Stimulated activated memory B cell treated with anti-CD40 and anti-IgM and Interleukin-4, amounts not matched to agents 10 μg/mL and 1 μg/mL and 100 μg/mL, for 72 hours (primary cell): ENCODE measurements at regions not wholly inside any gene's neighbourhood (a gene's known extent, or its start where the extent isn't known, plus 50 kb on each side); places are given as distances from the start of the nearest gene placed in this dataset.
"Not testable (repeated sequence)": the region's sequence is repeated elsewhere in the genome, so short reads cannot be mapped to it uniquely, and the experiment has no call there.

Experiments used
- ATAC-seq: fragments of 150-1000 bp; cut with Tn5 transposase; 2 replicates; pipeline ENCODE4 v1.10.0; 2021
- H3K27ac Mint-ChIP-seq: one replicate; pipeline ENCODE4 v1.8.0; 2022; ENCODE audit warnings: mild to moderate bottlenecking, mixed read lengths
- H3K27me3 Mint-ChIP-seq: one replicate; pipeline ENCODE4 v1.8.0; 2022; ENCODE audit warnings: mixed read lengths
- H3K36me3 Mint-ChIP-seq: one replicate; pipeline ENCODE4 v1.8.0; 2022; ENCODE audit warnings: mixed read lengths
- H3K4me1 Mint-ChIP-seq: one replicate; pipeline ENCODE4 v1.8.0; 2022; ENCODE audit warnings: mixed read lengths
- H3K4me3 Mint-ChIP-seq: one replicate; pipeline ENCODE4 v1.8.0; 2022; ENCODE audit warnings: mild to moderate bottlenecking, moderate library complexity, mixed read lengths
- H3K9me3 Mint-ChIP-seq: one replicate; pipeline ENCODE4 v1.8.0; 2022; ENCODE audit warnings: mixed read lengths

DNA sequence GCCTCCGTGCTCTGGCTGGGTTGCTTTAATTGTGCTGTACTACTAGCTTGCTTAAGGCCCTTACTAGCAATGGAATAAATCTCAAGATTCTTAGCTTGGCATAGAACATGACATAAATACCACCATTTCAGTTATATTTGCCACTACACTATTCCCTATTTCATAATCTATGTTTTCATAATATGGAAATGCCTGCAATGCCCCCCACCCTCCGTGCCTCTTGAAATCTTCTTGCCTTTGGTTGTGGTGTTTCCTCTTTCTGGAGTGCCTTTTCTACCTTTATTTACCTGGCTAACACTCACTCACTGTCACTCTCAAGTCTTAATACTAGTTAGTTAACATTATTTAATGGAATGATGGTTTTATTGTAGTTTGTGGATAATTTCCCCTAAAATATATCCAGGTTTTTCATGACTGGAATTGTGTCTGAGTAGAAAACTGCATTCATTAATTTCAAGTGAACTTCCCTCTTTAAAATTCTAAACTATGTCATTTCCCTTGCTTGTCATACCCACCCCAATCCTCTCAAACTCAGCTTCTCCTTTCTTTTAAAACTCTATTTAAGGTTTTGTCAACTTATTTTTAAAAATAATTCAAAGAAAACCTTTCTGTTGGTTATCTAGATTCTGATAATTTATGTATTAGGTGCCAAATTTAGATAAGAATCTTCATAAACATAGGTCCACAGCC, 521.7 kb upstream of the DAB2 start:
- Mint-ChIP-seq H3K36me3 (no peaks in the 10 kb centered on the region), H3K4me3 (no peak overlapping the region), H3K27me3 (no peaks in the 10 kb centered on the region), H3K4me1 (peaks cover 6% of the 10 kb centered on the region), H3K9me3 (no peaks in the 10 kb centered on the region), H3K27ac (no peak overlapping the region)
- no peak for ATAC-seq

DNA sequence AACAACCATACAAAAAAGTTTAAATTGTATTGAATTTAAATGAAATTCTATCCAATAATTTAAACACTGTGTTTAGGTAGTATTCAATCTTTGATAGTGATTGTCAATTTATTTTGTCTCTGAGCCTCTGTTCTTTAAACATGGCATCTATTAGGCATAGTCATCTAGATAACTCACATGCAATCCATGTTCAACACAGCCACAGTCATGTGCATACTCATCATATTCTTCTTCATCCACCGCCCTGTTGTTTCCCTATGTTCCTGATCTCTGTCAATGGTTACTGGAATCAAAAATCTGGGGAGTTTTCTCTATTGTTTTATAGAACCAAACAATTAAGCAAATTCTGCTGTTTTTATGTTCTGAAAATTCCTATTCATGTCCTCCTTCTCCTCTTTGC, 521.1 kb upstream of the DAB2 start:
- no peak for ATAC-seq
- no peak overlapping the region for H3K27ac Mint-ChIP-seq
- peaks cover 6% of the 10 kb centered on the region for H3K4me1 Mint-ChIP-seq
- H3K4me3 Mint-ChIP-seq, result no peak overlapping the region
- H3K27me3 Mint-ChIP-seq, result no peaks in the 10 kb centered on the region
- H3K36me3 Mint-ChIP-seq, result no peaks in the 10 kb centered on the region
- H3K9me3 Mint-ChIP-seq, result no peaks in the 10 kb centered on the region

GRCh38 chr5:39943811-39944210, 519.0 kb upstream of the DAB2 start:
- Mint-ChIP-seq H3K27me3 (no peaks in the 10 kb centered on the region), H3K4me3 (no peak overlapping the region), H3K36me3 (no peaks in the 10 kb centered on the region), H3K27ac (no peak overlapping the region), H3K4me1 (peaks cover under 1% of the 10 kb centered on the region), H3K9me3 (no peaks in the 10 kb centered on the region)
- no peak for ATAC-seq

DNA sequence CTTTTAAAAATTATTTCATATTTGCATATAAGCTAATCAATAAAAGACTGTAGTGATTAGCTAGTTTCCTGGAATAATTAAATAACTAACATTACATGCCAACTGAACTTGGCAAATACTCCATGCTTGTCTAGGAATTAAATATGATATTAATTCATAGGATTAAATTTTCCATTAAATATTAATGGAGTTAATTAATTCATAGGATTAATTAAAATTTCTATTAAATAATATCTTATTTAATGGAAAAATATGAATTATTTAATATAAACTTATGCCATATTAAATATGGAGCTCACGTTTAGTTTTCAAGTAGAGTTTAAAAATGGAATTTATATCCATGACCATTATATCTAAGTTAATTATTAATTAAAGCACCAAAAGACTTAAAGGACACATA, 517.8 kb upstream of the DAB2 start:
- Mint-ChIP-seq H3K36me3 (no peaks in the 10 kb centered on the region), H3K4me3 (no peak overlapping the region)

DNA sequence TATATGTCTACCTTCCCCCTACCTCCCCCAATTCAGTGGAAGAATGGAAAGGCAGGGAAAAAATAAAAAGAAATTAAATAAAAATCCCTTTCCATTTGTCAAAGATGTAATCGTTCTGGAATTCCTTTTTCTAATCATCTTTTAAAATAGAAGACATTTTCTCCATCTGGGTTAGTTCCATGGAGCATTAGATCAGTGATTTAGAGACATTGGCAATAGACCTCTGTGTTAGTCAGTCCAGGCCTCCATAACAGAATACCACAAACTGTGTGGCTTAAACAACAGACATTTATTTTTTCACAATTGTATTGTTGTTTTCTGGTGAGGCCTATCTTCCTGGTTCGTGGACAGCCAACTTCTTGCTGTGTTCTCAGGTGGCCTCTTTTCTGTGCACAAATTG, 516.6 kb upstream of the DAB2 start:
- no peak overlapping the region for H3K4me3 Mint-ChIP-seq
- no peak overlapping the region for H3K27ac Mint-ChIP-seq
- no peak for ATAC-seq
- no peaks in the 10 kb centered on the region for H3K36me3 Mint-ChIP-seq
- H3K9me3 Mint-ChIP-seq, result no peaks in the 10 kb centered on the region
- no peaks in the 10 kb centered on the region for H3K4me1 Mint-ChIP-seq
- H3K27me3 Mint-ChIP-seq, result no peaks in the 10 kb centered on the region

More for the DNA sequence above, 517.8 kb upstream of the DAB2 start:
- H3K27ac Mint-ChIP-seq, result no peak overlapping the region
- no peak for ATAC-seq
- no peaks in the 10 kb centered on the region for H3K27me3 Mint-ChIP-seq
- H3K9me3 Mint-ChIP-seq, result no peaks in the 10 kb centered on the region
- H3K4me1 Mint-ChIP-seq, result no peaks in the 10 kb centered on the region

DNA sequence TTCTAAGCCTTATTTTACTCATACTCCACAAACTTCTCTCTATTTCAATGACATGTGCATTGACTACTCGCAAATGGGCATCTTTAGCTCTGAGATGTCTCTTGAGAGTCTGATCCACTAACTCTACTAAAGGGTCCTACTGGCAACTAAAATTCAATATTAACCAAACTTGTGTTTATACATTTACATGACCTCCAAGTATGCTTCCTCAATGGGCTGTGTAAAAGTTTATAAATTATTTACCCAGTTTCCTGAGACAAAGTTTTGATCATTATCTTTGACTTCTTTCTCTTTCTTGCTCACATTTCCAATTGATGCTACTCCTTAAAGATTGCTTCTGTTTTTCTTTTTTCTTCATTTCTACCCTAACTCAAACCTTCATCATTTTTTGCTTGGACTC, 510.1 kb upstream of the DAB2 start:
- H3K4me3 Mint-ChIP-seq, result no peak overlapping the region
- H3K27ac Mint-ChIP-seq, result no peak overlapping the region
- no peaks in the 10 kb centered on the region for H3K36me3 Mint-ChIP-seq
- H3K4me1 Mint-ChIP-seq, result no peaks in the 10 kb centered on the region
- no peak for ATAC-seq
- no peaks in the 10 kb centered on the region for H3K9me3 Mint-ChIP-seq
- peaks cover 10% of the 10 kb centered on the region for H3K27me3 Mint-ChIP-seq

DNA sequence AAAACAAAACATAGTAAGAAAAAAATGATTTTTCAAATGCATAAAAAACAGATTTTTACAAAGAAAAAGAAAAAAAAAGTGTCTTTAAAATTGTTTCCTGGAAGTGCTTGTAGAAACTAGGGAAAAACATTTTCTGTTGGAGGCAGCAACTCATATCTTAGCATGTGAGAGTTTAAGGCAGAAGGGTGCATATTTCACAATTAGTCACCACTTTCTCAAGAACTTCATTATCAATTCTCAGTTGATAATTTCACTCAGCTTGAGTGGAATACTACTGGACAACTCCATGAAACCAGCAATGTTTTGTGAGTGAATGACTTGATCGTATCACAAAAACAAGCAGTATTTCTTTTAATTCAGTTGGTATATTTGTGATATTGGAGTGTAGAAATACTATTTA, 508.3 kb upstream of the DAB2 start:
- Mint-ChIP-seq H3K27ac (no peak overlapping the region), H3K36me3 (no peaks in the 10 kb centered on the region), H3K4me3 (no peak overlapping the region), H3K9me3 (no peaks in the 10 kb centered on the region), H3K4me1 (no peaks in the 10 kb centered on the region), H3K27me3 (peaks cover 10% of the 10 kb centered on the region)
- ATAC-seq, result no peak

DNA sequence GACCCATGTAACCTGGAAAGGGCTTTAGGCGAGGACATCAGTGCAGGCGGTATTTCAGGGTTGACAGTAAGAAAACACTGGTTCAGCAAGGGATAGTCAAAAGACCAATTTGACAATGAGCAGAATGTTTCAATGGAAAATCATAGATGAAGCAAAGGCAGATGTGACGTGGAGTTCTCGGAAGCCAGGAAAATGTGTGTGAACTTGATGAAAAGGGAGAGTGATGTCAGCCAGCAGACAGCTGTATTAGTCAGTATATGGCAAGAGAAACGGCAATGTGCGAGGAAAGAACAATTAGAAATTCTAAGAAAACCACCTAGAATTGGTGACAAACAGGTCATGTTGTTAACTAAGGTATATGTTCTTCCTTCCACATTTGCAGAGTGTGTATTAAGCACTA, 503.9 kb upstream of the DAB2 start:
- H3K27ac Mint-ChIP-seq, result no peak overlapping the region
- peaks cover 19% of the 10 kb centered on the region for H3K27me3 Mint-ChIP-seq
- H3K9me3 Mint-ChIP-seq, result no peaks in the 10 kb centered on the region
- no peaks in the 10 kb centered on the region for H3K36me3 Mint-ChIP-seq
- no peak overlapping the region for H3K4me3 Mint-ChIP-seq
- no peaks in the 10 kb centered on the region for H3K4me1 Mint-ChIP-seq
- ATAC-seq, result no peak

DNA sequence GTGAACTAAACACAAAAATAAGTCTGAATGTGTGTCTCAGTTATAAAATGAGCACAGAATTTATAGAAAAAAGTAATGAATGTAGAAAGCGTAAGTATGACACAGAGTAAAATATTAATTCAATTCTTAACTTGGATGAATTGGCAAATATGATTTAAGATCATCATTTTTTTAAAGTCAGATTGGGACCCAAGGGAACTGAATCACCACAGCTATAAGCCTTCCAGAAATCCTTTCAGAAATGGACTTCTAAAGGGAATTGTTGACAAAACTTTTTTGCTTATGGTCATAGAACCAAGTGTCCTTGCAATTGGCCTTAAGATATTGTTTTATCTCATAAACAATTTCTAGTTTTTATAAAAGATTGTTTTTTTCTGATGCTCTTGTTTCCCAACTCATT, 495.1 kb upstream of the DAB2 start:
- no peaks in the 10 kb centered on the region for H3K9me3 Mint-ChIP-seq
- no peak for ATAC-seq
- H3K27me3 Mint-ChIP-seq, result no peaks in the 10 kb centered on the region
- no peaks in the 10 kb centered on the region for H3K36me3 Mint-ChIP-seq
- H3K27ac Mint-ChIP-seq, result no peak overlapping the region
- no peak overlapping the region for H3K4me3 Mint-ChIP-seq
- no peaks in the 10 kb centered on the region for H3K4me1 Mint-ChIP-seq

DNA sequence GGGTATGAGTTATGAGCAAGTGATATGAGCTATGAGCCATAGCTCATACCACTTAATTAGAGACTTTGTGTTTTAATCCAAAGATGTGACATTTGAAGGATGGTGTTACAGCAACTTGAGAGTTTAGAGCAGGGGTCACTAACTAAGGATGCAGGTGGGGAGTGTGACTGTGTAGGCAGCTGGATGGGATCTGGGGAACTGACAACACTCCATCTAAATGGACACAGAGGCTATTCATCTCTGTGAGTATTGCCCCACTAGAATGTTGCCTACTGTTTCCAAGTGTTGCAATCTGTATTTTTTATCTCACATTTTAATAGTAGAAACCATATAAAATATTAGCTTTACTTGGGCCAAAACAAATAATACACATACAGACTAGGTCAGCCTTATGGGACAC, 488.1 kb upstream of the DAB2 start:
- H3K4me1 Mint-ChIP-seq, result no peaks in the 10 kb centered on the region
- ATAC-seq, result no peak
- no peaks in the 10 kb centered on the region for H3K36me3 Mint-ChIP-seq
- H3K9me3 Mint-ChIP-seq, result peaks cover 5% of the 10 kb centered on the region
- no peak overlapping the region for H3K27ac Mint-ChIP-seq
- H3K4me3 Mint-ChIP-seq, result no peak overlapping the region
- H3K27me3 Mint-ChIP-seq, result no peaks in the 10 kb centered on the region

- not testable (repeated sequence) for H3K27ac Mint-ChIP-seq, H3K36me3 Mint-ChIP-seq, H3K4me1 Mint-ChIP-seq, ATAC-seq, H3K9me3 Mint-ChIP-seq, H3K4me3 Mint-ChIP-seq
- peaks cover 18% of the 10 kb centered on the region for H3K27me3 Mint-ChIP-seq
Observed at GRCh38 chr5:39907267-39907951, 482.6 kb upstream of the DAB2 start.

- H3K9me3 Mint-ChIP-seq, result peaks cover 5% of the 10 kb centered on the region
- no peaks in the 10 kb centered on the region for H3K36me3 Mint-ChIP-seq
- ATAC-seq, result no peak
- no peak overlapping the region for H3K27ac Mint-ChIP-seq
- H3K27me3 Mint-ChIP-seq, result peaks cover 18% of the 10 kb centered on the region
- no peak overlapping the region for H3K4me3 Mint-ChIP-seq
- H3K4me1 Mint-ChIP-seq, result no peaks in the 10 kb centered on the region
Observed at GRCh38 chr5:39906146-39906545, 481.4 kb upstream of the DAB2 start.

DNA sequence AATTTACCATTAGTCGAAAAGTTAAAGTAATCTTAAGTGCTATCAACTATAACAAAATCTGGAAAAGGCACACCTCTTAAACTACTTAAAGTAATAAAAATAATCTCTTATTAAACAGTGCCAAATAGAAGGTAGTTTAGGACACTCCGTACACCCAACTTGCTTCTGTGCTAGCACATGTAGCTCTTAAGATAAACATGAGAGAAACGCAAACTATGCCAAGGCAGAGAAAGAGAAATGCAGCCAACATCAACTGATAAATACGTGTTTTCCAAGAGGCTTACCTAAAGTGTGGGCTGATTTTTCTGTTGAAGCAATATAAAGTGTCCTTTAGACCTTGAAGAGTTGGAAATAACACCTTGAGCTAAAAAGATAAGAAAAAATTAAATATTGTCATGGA, 480.6 kb upstream of the DAB2 start:
- Mint-ChIP-seq H3K27ac (no peak overlapping the region), H3K4me3 (no peak overlapping the region), H3K27me3 (peaks cover 18% of the 10 kb centered on the region), H3K4me1 (no peaks in the 10 kb centered on the region), H3K36me3 (no peaks in the 10 kb centered on the region), H3K9me3 (peaks cover 5% of the 10 kb centered on the region)
- ATAC-seq, result no peak

GRCh38 chr5:39902626-39903025, 477.8 kb upstream of the DAB2 start:
- ATAC-seq, result no peak
- no peaks in the 10 kb centered on the region for H3K36me3 Mint-ChIP-seq
- no peaks in the 10 kb centered on the region for H3K9me3 Mint-ChIP-seq
- H3K4me1 Mint-ChIP-seq, result no peaks in the 10 kb centered on the region
- H3K27me3 Mint-ChIP-seq, result peaks cover 18% of the 10 kb centered on the region
- no peak overlapping the region for H3K4me3 Mint-ChIP-seq
- no peak overlapping the region for H3K27ac Mint-ChIP-seq

DNA sequence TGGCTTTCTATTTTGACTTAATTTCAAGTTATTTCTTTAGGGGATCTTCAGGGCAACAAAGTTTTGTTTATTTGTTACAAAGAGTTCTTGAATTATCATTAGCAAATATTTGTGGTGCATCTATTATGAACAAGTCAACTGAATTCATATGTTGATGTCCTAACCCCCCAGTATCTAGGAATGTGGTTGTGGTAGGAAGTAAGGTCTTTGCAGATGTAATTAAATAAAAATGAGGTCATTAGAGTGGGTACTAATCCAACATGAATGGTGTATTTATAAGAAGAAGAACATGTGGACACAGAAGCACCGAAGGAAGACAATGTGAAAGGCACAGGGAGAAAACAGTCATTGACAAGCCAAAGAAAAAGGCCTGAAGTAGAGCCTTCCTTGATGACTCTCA, 474.0 kb upstream of the DAB2 start:
- Mint-ChIP-seq H3K27me3 (peaks cover 12% of the 10 kb centered on the region), H3K4me1 (no peaks in the 10 kb centered on the region), H3K9me3 (no peaks in the 10 kb centered on the region), H3K4me3 (no peak overlapping the region), H3K36me3 (no peaks in the 10 kb centered on the region), H3K27ac (no peak overlapping the region)
- no peak for ATAC-seq

GRCh38 chr5:39896706-39897105, 471.9 kb upstream of the DAB2 start:
- Mint-ChIP-seq H3K4me3 (no peak overlapping the region), H3K36me3 (no peaks in the 10 kb centered on the region), H3K4me1 (no peaks in the 10 kb centered on the region), H3K27ac (no peak overlapping the region), H3K9me3 (no peaks in the 10 kb centered on the region), H3K27me3 (no peaks in the 10 kb centered on the region)
- ATAC-seq, result no peak
